ENCODE measurements at regions not wholly inside any gene's neighbourhood (a gene's known extent, or its start where the extent isn't known, plus 50 kb on each side); places are given as distances from the start of the nearest gene placed in this dataset.

GRCh38 chr3:110062716-110063115 lies 725.4 kb upstream of the DPPA4 start (continued):
- TF ChIP-seq, protein P1, sequence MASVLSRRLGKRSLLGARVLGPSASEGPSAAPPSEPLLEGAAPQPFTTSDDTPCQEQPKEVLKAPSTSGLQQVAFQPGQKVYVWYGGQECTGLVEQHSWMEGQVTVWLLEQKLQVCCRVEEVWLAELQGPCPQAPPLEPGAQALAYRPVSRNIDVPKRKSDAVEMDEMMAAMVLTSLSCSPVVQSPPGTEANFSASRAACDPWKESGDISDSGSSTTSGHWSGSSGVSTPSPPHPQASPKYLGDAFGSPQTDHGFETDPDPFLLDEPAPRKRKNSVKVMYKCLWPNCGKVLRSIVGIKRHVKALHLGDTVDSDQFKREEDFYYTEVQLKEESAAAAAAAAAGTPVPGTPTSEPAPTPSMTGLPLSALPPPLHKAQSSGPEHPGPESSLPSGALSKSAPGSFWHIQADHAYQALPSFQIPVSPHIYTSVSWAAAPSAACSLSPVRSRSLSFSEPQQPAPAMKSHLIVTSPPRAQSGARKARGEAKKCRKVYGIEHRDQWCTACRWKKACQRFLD (CRISPR knock-in tag; IDR thresholded peaks at IDR 0.05) = no peak
- TF ChIP-seq ZKSCAN3 (CRISPR knock-in tag; IDR thresholded peaks at IDR 0.05) (no peak), SREBF1 (IDR thresholded peaks at IDR 0.05; ENCODE audit: borderline replicate concordance, low read depth, low read length) (no peak)

DNA sequence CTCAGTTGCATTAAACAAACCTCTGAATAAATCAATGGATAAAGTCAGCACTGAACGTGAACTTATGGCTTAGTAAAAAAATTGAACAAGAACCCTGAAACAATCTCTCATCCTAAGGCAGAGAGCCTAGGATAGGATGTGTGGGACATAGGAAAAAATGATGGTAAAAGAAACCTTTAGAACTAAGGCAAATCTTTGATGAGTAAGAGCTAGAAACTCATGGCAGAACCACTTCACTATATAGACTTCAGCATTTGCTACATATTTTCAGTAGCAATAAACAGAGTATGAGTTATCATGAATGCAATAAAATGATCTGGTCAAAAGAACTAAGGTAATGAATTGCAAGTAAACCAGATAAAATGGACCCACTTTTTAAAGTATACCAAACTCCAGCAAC lies 725.8 kb upstream of the DPPA4 start:
- no peaks in the 10 kb centered on the region for H4K20me1 ChIP-seq (replicated peaks; ENCODE audit: control insufficient read depth, insufficient read depth, low read length)
- no peak overlapping the region for H3K9ac ChIP-seq (ENCODE audit: insufficient read depth in 1 of 2, low read depth in 2 of 2, low read length in 2 of 2)
- intact Hi-C loops (cut with micrococcal nuclease) = no loop called here
- no peak overlapping the region for H3K4me3 ChIP-seq
- H3K9me3 ChIP-seq (replicated peaks; ENCODE audit: control insufficient read depth, insufficient read depth, low read depth, low read length) = no peaks in the 10 kb centered on the region
- no peak for DNase-seq (ENCODE audit: extremely low read depth in 1 of 4, low spot score in 3 of 4)
- no peak overlapping the region for H2AFZ ChIP-seq (ENCODE audit: low read depth, low read length)
- POLR2A ChIA-PET = no interaction called here
- H3K79me2 ChIP-seq (ENCODE audit: control insufficient read depth, insufficient read depth, low read length) = no peaks in the 10 kb centered on the region
- H3K9me1 ChIP-seq (ENCODE audit: control insufficient read depth, insufficient read depth, low read length) = no peaks in the 10 kb centered on the region
- WGBS (ENCODE audit: insufficient coverage, low coverage, missing lambda C conversion rate) = 0% methylated on average over 1 of the region's 1 CpG
- no peak overlapping the region for H3K27ac ChIP-seq (ENCODE audit: extremely low read depth, low read depth, low read length)
- no peaks in the 10 kb centered on the region for H3K36me3 ChIP-seq (ENCODE audit: control insufficient read depth, insufficient read depth, low read length)
- no TSS peak for BruUV-seq (replicated peaks)
- H3K4me2 ChIP-seq (ENCODE audit: insufficient read depth, low read length) = no peak overlapping the region
- no peak for FAIRE-seq
- in situ Hi-C loops (cut with MboI) = no loop called here
- no peaks in the 10 kb centered on the region for H3K27me3 ChIP-seq (ENCODE audit: control insufficient read depth in 2 of 2, insufficient read depth in 2 of 2, low read length in 2 of 2)
- no peak for ATAC-seq
- CTCF ChIA-PET (ENCODE audit: low intra/inter-chr PET ratio) = no interaction called here
- no peaks in the 10 kb centered on the region for H3K4me1 ChIP-seq (replicated peaks in 1 of 2; ENCODE audit: control insufficient read depth in 2 of 2, insufficient read depth in 2 of 2, low read length in 2 of 2)
- TF ChIP-seq TRIM28 (IDR thresholded peaks at IDR 0.05) (no peak), PATZ1 (CRISPR knock-in tag; IDR thresholded peaks at IDR 0.05; ENCODE audit: borderline replicate concordance) (no peak), KHSRP (IDR thresholded peaks at IDR 0.05) (no peak), PCBP2 (IDR thresholded peaks at IDR 0.05; ENCODE audit: low read depth, low read length, poor library complexity, severe bottlenecking) (no peak), NFRKB (IDR thresholded peaks at IDR 0.05; ENCODE audit: low read depth) (no peak), HMBOX1 (IDR thresholded peaks at IDR 0.05) (no peak), NR2C2 (CRISPR knock-in tag; IDR thresholded peaks at IDR 0.05) (no peak), NR2C2 (tag; IDR thresholded peaks at IDR 0.05) (no peak), ZNF324 (CRISPR knock-in tag; IDR thresholded peaks at IDR 0.05) (no peak), ELF2 (CRISPR knock-in tag; IDR thresholded peaks at IDR 0.05) (no peak), ZSCAN32 (CRISPR knock-in tag; IDR thresholded peaks at IDR 0.05) (no peak)
- TF ChIP-seq, protein P2, sequence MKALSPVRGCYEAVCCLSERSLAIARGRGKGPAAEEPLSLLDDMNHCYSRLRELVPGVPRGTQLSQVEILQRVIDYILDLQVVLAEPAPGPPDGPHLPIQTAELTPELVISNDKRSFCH (CRISPR knock-in tag; IDR thresholded peaks at IDR 0.05) = no peak
- TF ChIP-seq, protein P2 (tag; IDR thresholded peaks at IDR 0.05) = no peak

Measured in K562 (cell line).